Karpas-422 (cell line): ENCODE measurements at regions not wholly inside any gene's neighbourhood (a gene's known extent, or its start where the extent isn't known, plus 50 kb on each side); places are given as distances from the start of the nearest gene placed in this dataset.

ENCODE experiments used
- DNase-seq: peaks from one replicate; pipeline ENCODE4 v3.0.0-alpha.2; 2015
- H2AFZ ChIP-seq: fragments of 200-600 bp; sonication (generic); 2 replicates; pipeline ENCODE4 v1.6.1; 2014; ENCODE audit warnings: antibody characterized with exemption, low read length, mixed read lengths
- H3K27ac ChIP-seq: fragments of 200-600 bp; sonication (generic); 2 replicates; pipeline ENCODE4 v1.5.1; 2014; ENCODE audit warnings: mild to moderate bottlenecking, low read length, moderate library complexity
- H3K27me3 ChIP-seq: fragments of 200-600 bp; sonication (generic); 2 replicates; pipeline ENCODE4 v1.6.1; 2014; ENCODE audit warnings: low read length, mixed read lengths
- H3K36me3 ChIP-seq: fragments of 200-600 bp; sonication (generic); 2 replicates; pipeline ENCODE4 v1.6.1; 2014; ENCODE audit warnings: low read length, mixed read lengths; ENCODE audit not compliant: insufficient read depth
- H3K4me1 ChIP-seq: fragments of 200-600 bp; sonication (generic); 2 replicates; pipeline ENCODE4 v1.6.1; 2014; ENCODE audit warnings: mild to moderate bottlenecking, low read length, mixed read lengths
- H3K4me2 ChIP-seq: fragments of 200-600 bp; sonication (generic); 2 replicates; pipeline ENCODE4 v1.6.1; 2014; ENCODE audit warnings: low read length, low read depth, mild to moderate bottlenecking; ENCODE audit not compliant: poor library complexity, severe bottlenecking
- H3K4me3 ChIP-seq: fragments of 200-600 bp; sonication (generic); 2 replicates; pipeline ENCODE4 v1.5.1; 2014; ENCODE audit warnings: mild to moderate bottlenecking, antibody characterized with exemption, low read length, mixed read lengths
- H3K79me2 ChIP-seq: fragments of 200-600 bp; sonication (generic); 2 replicates; pipeline ENCODE4 v1.6.1; 2014; ENCODE audit warnings: mild to moderate bottlenecking, low read length, mixed read lengths
- H3K9ac ChIP-seq: fragments of 200-600 bp; sonication (generic); 2 replicates; pipeline ENCODE4 v1.6.0; 2014; ENCODE audit warnings: low read length
- H3K9me2 ChIP-seq: fragments of 200-600 bp; sonication (generic), shearing (Covaris generic); replicated peaks from 2 replicates; pipeline ENCODE4 v1.6.0; 2014; ENCODE audit warnings: mild to moderate bottlenecking, low read length, moderate library complexity; ENCODE audit not compliant: insufficient read depth
- H3K9me3 ChIP-seq: fragments of 300-700, 200-600 bp; sonication (generic); 2 replicates; pipeline ENCODE4 v1.6.1; 2014; ENCODE audit warnings: low read length, mixed read lengths
- H4K20me1 ChIP-seq: fragments of 200-600 bp; sonication (generic); 2 replicates; pipeline ENCODE4 v1.6.1; 2014; ENCODE audit warnings: mild to moderate bottlenecking, antibody characterized with exemption, low read length, low read depth; ENCODE audit not compliant: insufficient read depth

- Histone ChIP-seq H3K4me3 (no peak overlapping the region), H3K79me2 (no peaks in the 10 kb centered on the region), H3K9me2 (no peaks in the 10 kb centered on the region), H3K27ac (no peak overlapping the region), H3K36me3 (no peaks in the 10 kb centered on the region), H2AFZ (no peak overlapping the region), H4K20me1 (no peaks in the 10 kb centered on the region), H3K4me1 (no peaks in the 10 kb centered on the region), H3K4me2 (no peak overlapping the region), H3K9ac (no peak overlapping the region), H3K9me3 (peaks cover 34% of the 10 kb centered on the region), H3K27me3 (no peaks in the 10 kb centered on the region)
- no peak for DNase-seq
Observed at GRCh38 chr13:80656512-80656904, 315.6 kb upstream of the SPRY2 start.

- Histone ChIP-seq H3K4me3 (no peak overlapping the region), H3K9me2 (no peaks in the 10 kb centered on the region), H3K4me2 (no peak overlapping the region), H4K20me1 (no peaks in the 10 kb centered on the region), H2AFZ (no peak overlapping the region), H3K27ac (no peak overlapping the region), H3K36me3 (no peaks in the 10 kb centered on the region), H3K9ac (no peak overlapping the region), H3K9me3 (peaks cover 33% of the 10 kb centered on the region), H3K79me2 (no peaks in the 10 kb centered on the region), H3K4me1 (no peaks in the 10 kb centered on the region), H3K27me3 (no peaks in the 10 kb centered on the region)
- DNase-seq, result no peak
Observed at GRCh38 chr13:80655778-80656511, 315.0 kb upstream of the SPRY2 start.

- H3K9ac ChIP-seq, result no peak overlapping the region
- no peaks in the 10 kb centered on the region for H3K4me1 ChIP-seq
- H3K9me2 ChIP-seq, result no peaks in the 10 kb centered on the region
- no peak overlapping the region for H3K4me3 ChIP-seq
- no peak for DNase-seq
- no peak overlapping the region for H3K27ac ChIP-seq
- peaks cover 29% of the 10 kb centered on the region for H3K9me3 ChIP-seq
- H4K20me1 ChIP-seq, result no peaks in the 10 kb centered on the region
- H3K36me3 ChIP-seq, result no peaks in the 10 kb centered on the region
- H3K4me2 ChIP-seq, result no peak overlapping the region
- no peaks in the 10 kb centered on the region for H3K79me2 ChIP-seq
- H2AFZ ChIP-seq, result no peak overlapping the region
- no peaks in the 10 kb centered on the region for H3K27me3 ChIP-seq
Observed at GRCh38 chr13:80654638-80655249, 313.8 kb upstream of the SPRY2 start.

- Histone ChIP-seq H3K79me2 (no peaks in the 10 kb centered on the region), H2AFZ (no peak overlapping the region)
- DNase-seq, result no peak
Observed at GRCh38 chr13:80649274-80649673, 308.3 kb upstream of the SPRY2 start.

GRCh38 chr13:80642641-80643040, 301.7 kb upstream of the SPRY2 start:
- H3K36me3 ChIP-seq, result no peaks in the 10 kb centered on the region

More at GRCh38 chr13:80649274-80649673, 308.3 kb upstream of the SPRY2 start:
- no peaks in the 10 kb centered on the region for H3K27me3 ChIP-seq
- H3K9me3 ChIP-seq, result peaks cover 38% of the 10 kb centered on the region
- no peaks in the 10 kb centered on the region for H3K4me1 ChIP-seq
- no peak overlapping the region for H3K27ac ChIP-seq
- no peak overlapping the region for H3K4me2 ChIP-seq
- H3K36me3 ChIP-seq, result no peaks in the 10 kb centered on the region
- H3K4me3 ChIP-seq, result no peak overlapping the region
- H3K9ac ChIP-seq, result no peak overlapping the region
- H4K20me1 ChIP-seq, result no peaks in the 10 kb centered on the region
- no peaks in the 10 kb centered on the region for H3K9me2 ChIP-seq

GRCh38 chr13:80633251-80633650, 292.3 kb upstream of the SPRY2 start:
- Histone ChIP-seq H3K4me3 (no peak overlapping the region), H4K20me1 (no peaks in the 10 kb centered on the region), H3K36me3 (no peaks in the 10 kb centered on the region), H3K4me1 (no peaks in the 10 kb centered on the region), H3K9me2 (no peaks in the 10 kb centered on the region), H3K4me2 (no peak overlapping the region), H3K27me3 (no peaks in the 10 kb centered on the region), H3K27ac (no peak overlapping the region), H3K79me2 (no peaks in the 10 kb centered on the region), H2AFZ (no peak overlapping the region), H3K9ac (no peak overlapping the region), H3K9me3 (peaks cover 37% of the 10 kb centered on the region)
- DNase-seq, result no peak

More at GRCh38 chr13:80642641-80643040, 301.7 kb upstream of the SPRY2 start:
- Histone ChIP-seq H3K27ac (no peak overlapping the region), H3K9ac (no peak overlapping the region), H2AFZ (no peak overlapping the region), H3K4me1 (no peaks in the 10 kb centered on the region), H3K9me3 (peaks cover 27% of the 10 kb centered on the region), H4K20me1 (no peaks in the 10 kb centered on the region), H3K9me2 (no peaks in the 10 kb centered on the region), H3K4me2 (no peak overlapping the region), H3K4me3 (no peak overlapping the region), H3K79me2 (no peaks in the 10 kb centered on the region), H3K27me3 (no peaks in the 10 kb centered on the region)
- DNase-seq, result no peak

- Histone ChIP-seq H3K9me3 (peaks cover 44% of the 10 kb centered on the region), H3K4me3 (no peak overlapping the region), H3K27me3 (no peaks in the 10 kb centered on the region), H3K27ac (no peak overlapping the region), H2AFZ (no peak overlapping the region), H3K36me3 (no peaks in the 10 kb centered on the region), H3K9me2 (no peaks in the 10 kb centered on the region), H3K79me2 (no peaks in the 10 kb centered on the region), H3K9ac (no peak overlapping the region), H3K4me2 (no peak overlapping the region), H4K20me1 (no peaks in the 10 kb centered on the region), H3K4me1 (no peaks in the 10 kb centered on the region)
- no peak for DNase-seq
Observed at GRCh38 chr13:80630685-80631121, 289.8 kb upstream of the SPRY2 start.

GRCh38 chr13:80618781-80619180, 277.9 kb upstream of the SPRY2 start:
- Histone ChIP-seq H3K9me2 (no peaks in the 10 kb centered on the region), H3K79me2 (no peaks in the 10 kb centered on the region), H3K36me3 (no peaks in the 10 kb centered on the region), H2AFZ (no peak overlapping the region), H3K27ac (no peak overlapping the region), H3K9me3 (no peaks in the 10 kb centered on the region; the same call in 1 of the 2 replicates), H3K4me1 (no peaks in the 10 kb centered on the region), H3K27me3 (no peaks in the 10 kb centered on the region), H3K9ac (no peak overlapping the region), H3K4me2 (no peak overlapping the region), H4K20me1 (no peaks in the 10 kb centered on the region), H3K4me3 (no peak overlapping the region)
- no peak for DNase-seq
